ENCODE measurements at regions not wholly inside any gene's neighbourhood (a gene's known extent, or its start where the extent isn't known, plus 50 kb on each side); places are given as distances from the start of the nearest gene placed in this dataset.

DNA sequence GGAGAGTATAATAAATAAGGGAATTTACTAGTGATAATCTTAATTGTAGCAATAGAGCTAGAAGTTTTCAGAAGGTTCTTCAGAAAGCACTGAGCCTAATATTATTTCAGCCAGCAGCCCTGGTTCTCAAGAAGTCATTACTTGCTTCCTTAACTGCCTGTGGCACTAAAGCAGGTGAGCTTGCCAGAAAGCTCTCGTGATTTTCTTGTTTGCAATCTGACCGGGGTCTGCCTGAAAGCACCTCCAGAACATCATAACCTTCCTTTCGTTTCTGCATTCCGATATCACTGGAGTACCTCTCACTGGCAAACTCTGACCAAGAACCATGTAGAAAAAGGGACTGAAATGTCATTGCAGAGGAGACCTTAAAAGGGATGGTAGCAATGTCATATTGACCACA lies 510.3 kb downstream of the ZIC1 start:
- intact Hi-C loops (cut with micrococcal nuclease; ENCODE audit: unreplicated experiment), result no loop called here
- no peak overlapping the region for H3K27ac ChIP-seq (ENCODE audit: low read depth, low read length, poor library complexity, severe bottlenecking)
- TF ChIP-seq CTCF (conservative IDR thresholded peaks at IDR 0.05; ENCODE audit: low read depth, low read length), result no peak
- TF ChIP-seq EZH2 (IDR thresholded peaks at IDR 0.05; ENCODE audit: borderline replicate concordance, low read depth, low read length, poor library complexity, severe bottlenecking), result no peak
- H3K36me3 ChIP-seq (ENCODE audit: insufficient read depth, low read length, poor library complexity, severe bottlenecking), result no peaks in the 10 kb centered on the region
- H3K9me3 ChIP-seq (ENCODE audit: low read depth, low read length, poor library complexity, severe bottlenecking), result no peaks in the 10 kb centered on the region
- no TSS peak for BruUV-seq (replicated peaks)
- DNase-seq (ENCODE audit: low spot score), result no peak
- POLR2A ChIA-PET (ENCODE audit: low non-redundant PET), result no interaction called here
- no peaks in the 10 kb centered on the region for H3K27me3 ChIP-seq (replicated peaks; ENCODE audit: insufficient read depth, low read depth, low read length, poor library complexity)
- H3K4me3 ChIP-seq (ENCODE audit: low read depth, low read length, poor library complexity, severe bottlenecking), result no peak overlapping the region
- CTCF ChIA-PET, result no interaction called here
- H3K4me1 ChIP-seq (ENCODE audit: insufficient read depth, low read length, poor library complexity, severe bottlenecking), result no peaks in the 10 kb centered on the region

- Histone ChIP-seq H3K36me3 (ENCODE audit: insufficient read depth, low read length, poor library complexity, severe bottlenecking) (no peaks in the 10 kb centered on the region), H3K27ac (ENCODE audit: low read depth, low read length, poor library complexity, severe bottlenecking) (no peak overlapping the region), H3K4me1 (ENCODE audit: insufficient read depth, low read length, poor library complexity, severe bottlenecking) (no peaks in the 10 kb centered on the region), H3K27me3 (replicated peaks; ENCODE audit: insufficient read depth, low read depth, low read length, poor library complexity) (no peaks in the 10 kb centered on the region), H3K9me3 (ENCODE audit: low read depth, low read length, poor library complexity, severe bottlenecking) (no peaks in the 10 kb centered on the region), H3K4me3 (ENCODE audit: low read depth, low read length, poor library complexity, severe bottlenecking) (no peak overlapping the region)
- intact Hi-C loops (cut with micrococcal nuclease; ENCODE audit: unreplicated experiment), result no loop called here
- no TSS peak for BruUV-seq (replicated peaks)
- POLR2A ChIA-PET (ENCODE audit: low non-redundant PET), result no interaction called here
- TF ChIP-seq CTCF (conservative IDR thresholded peaks at IDR 0.05; ENCODE audit: low read depth, low read length) (no peak), EZH2 (IDR thresholded peaks at IDR 0.05; ENCODE audit: borderline replicate concordance, low read depth, low read length, poor library complexity, severe bottlenecking) (no peak)
- no peak for DNase-seq (ENCODE audit: low spot score)
- CTCF ChIA-PET, result no interaction called here
Observed at GRCh38 chr3:147921051-147921450, 511.9 kb downstream of the ZIC1 start.

DNA sequence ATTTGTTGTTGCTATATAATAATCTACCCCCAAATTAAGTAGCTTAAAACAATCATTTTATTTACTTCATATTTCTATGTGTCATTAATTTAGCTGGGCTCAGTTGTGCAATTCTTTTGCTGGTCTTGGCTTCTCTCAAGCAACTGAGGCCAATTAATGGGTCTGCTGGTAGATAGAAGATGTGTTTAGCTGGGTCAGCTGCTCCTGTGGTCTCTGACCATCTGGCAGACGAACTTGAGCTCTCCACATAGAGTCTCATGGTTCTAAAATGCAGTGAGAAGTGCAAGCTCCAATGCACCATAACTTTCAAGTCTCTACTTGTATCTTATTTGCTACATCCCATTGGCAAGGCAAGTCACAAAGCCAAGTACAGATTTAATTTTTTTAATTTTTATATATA lies 515.6 kb downstream of the ZIC1 start:
- TF ChIP-seq EZH2 (IDR thresholded peaks at IDR 0.05; ENCODE audit: borderline replicate concordance, low read depth, low read length, poor library complexity, severe bottlenecking) (no peak), CTCF (conservative IDR thresholded peaks at IDR 0.05; ENCODE audit: low read depth, low read length) (no peak)
- no peaks in the 10 kb centered on the region for H3K36me3 ChIP-seq (ENCODE audit: insufficient read depth, low read length, poor library complexity, severe bottlenecking)
- no peaks in the 10 kb centered on the region for H3K9me3 ChIP-seq (ENCODE audit: low read depth, low read length, poor library complexity, severe bottlenecking)
- peaks cover 10% of the 10 kb centered on the region for H3K4me1 ChIP-seq (ENCODE audit: insufficient read depth, low read length, poor library complexity, severe bottlenecking)
- ChIA-PET POLR2A (ENCODE audit: low non-redundant PET) (no interaction called here), CTCF (no interaction called here)
- no peak for DNase-seq (ENCODE audit: low spot score)
- no TSS peak for BruUV-seq (replicated peaks)
- no peak overlapping the region for H3K27ac ChIP-seq (ENCODE audit: low read depth, low read length, poor library complexity, severe bottlenecking)
- no peaks in the 10 kb centered on the region for H3K27me3 ChIP-seq (replicated peaks; ENCODE audit: insufficient read depth, low read depth, low read length, poor library complexity)
- no peak overlapping the region for H3K4me3 ChIP-seq (ENCODE audit: low read depth, low read length, poor library complexity, severe bottlenecking)
- intact Hi-C loops (cut with micrococcal nuclease; ENCODE audit: unreplicated experiment), result no loop called here

All from A673 (cell line).